ENCODE measurements at regions not wholly inside any gene's neighbourhood (a gene's known extent, or its start where the extent isn't known, plus 50 kb on each side); places are given as distances from the start of the nearest gene placed in this dataset.

DNA sequence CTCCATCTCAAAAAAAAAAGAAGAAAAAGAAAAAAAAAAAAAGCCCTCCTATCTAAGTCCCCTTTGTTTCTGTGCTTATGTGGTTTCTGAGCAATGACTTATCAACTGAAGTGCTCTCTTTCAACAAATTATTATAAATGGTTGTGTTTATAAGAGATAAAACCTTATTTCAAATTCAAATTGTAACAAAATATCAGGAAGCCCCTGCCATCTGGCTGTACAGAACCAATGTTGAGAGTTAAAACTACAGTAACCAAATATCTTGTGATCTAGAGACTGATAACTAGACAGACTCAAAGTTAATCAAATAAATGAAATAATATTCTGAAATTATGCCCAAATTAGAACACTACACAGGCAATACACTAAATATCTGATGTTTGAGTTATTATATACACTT lies 143.0 kb upstream of the CPNE8 start:
- no peak for DNase-seq (ENCODE audit: low read depth in 1 of 2, low spot score in 1 of 2)

GRCh38 chr12:39047539-39048262 lies 142.3 kb upstream of the CPNE8 start:
- no peak for DNase-seq (ENCODE audit: low read depth in 1 of 2, low spot score in 1 of 2)

GRCh38 chr12:39044754-39045153 lies 139.4 kb upstream of the CPNE8 start:
- no peak for DNase-seq (ENCODE audit: low read depth in 1 of 2, low spot score in 1 of 2)

GRCh38 chr12:39043424-39043822 lies 138.0 kb upstream of the CPNE8 start:
- no peak for DNase-seq (ENCODE audit: low read depth in 1 of 2, low spot score in 1 of 2)

GRCh38 chr12:39040275-39040674 lies 134.9 kb upstream of the CPNE8 start:
- DNase-seq (ENCODE audit: low read depth in 1 of 2, low spot score in 1 of 2) = no peak

DNA sequence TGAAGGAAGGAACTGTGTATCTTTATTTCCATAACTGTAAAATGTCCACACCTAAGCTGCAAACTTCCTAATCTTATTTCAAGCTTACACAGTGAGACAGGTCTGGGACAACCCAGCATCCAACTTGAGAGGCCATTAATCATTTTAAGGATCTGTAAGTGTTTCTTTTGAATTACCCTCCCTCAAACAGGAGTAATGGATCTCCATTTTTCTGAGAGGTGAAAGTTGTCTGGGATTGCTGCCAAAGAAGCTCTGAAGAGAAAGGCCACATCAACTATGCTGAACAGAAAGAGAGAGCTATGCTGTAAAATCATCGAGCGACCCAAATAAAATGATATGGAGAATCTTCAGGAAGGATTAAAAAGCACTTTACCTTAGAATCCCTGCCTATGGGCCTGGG lies 131.7 kb upstream of the CPNE8 start:
- DNase-seq (ENCODE audit: low read depth in 1 of 2, low spot score in 1 of 2) = no peak

- no peak for DNase-seq (ENCODE audit: low read depth in 1 of 2, low spot score in 1 of 2)
Measured at GRCh38 chr12:39036105-39036504, 130.7 kb upstream of the CPNE8 start.

GRCh38 chr12:39033782-39034181 lies 128.4 kb upstream of the CPNE8 start:
- DNase-seq (ENCODE audit: low read depth in 1 of 2, low spot score in 1 of 2) = no peak

DNA sequence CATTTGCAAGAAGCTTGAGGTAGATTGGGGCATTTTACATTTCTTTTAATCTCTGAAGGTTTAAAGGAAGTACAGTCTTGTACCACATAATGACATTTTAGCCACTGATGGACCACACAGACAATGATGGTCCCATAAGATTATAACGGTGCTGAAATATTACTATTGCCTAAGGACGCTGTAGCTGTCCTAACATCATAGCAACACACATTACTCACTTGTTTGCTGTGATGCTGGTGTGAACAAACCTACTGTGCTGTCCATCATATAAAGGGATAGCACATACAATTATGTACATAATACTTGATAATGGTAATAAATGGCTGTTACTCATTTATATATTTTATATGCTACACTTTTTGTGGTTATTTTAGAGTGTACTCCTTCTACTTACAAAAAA lies 127.1 kb upstream of the CPNE8 start:
- DNase-seq (ENCODE audit: low read depth in 1 of 2, low spot score in 1 of 2) = no peak

DNA sequence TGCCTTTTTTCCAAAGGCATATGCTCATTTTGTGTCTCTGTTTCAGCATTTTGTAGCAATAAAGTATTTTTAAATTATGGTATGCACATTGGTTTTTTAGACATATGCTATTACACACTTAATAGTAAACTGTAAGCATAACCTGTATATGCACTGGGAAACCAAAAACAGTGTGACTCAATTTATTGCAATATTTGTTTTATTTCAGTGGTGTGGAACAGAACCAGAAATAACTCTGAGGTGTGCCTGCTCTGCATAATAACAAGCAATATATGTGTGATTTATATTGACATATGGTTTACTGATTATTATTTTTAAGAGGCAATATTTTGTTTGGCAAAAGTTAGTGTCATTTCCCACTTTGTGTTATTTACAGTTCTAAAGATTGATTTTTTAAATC lies 126.6 kb upstream of the CPNE8 start:
- no peak for DNase-seq (ENCODE audit: low read depth in 1 of 2, low spot score in 1 of 2)

DNA sequence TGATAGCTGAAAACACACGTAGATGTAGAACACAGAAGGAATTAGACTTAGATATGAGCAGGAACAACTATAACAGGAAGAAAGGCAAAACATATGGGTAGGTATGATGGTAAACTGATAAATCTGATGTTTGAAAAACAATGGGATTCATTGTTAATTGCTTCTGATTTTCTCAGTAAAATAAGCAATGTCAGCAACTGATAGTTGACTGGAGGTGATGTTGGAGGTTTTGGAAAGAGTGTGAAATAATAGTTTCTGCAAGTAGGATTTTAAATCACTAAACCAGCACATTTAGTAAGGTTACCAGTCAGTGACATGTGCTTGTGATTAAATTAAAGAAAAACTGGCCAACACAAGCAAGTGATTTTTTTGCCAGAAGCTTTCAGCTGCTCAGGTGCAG lies 123.0 kb upstream of the CPNE8 start:
- no peak for DNase-seq (ENCODE audit: low read depth in 1 of 2, low spot score in 1 of 2)

DNA sequence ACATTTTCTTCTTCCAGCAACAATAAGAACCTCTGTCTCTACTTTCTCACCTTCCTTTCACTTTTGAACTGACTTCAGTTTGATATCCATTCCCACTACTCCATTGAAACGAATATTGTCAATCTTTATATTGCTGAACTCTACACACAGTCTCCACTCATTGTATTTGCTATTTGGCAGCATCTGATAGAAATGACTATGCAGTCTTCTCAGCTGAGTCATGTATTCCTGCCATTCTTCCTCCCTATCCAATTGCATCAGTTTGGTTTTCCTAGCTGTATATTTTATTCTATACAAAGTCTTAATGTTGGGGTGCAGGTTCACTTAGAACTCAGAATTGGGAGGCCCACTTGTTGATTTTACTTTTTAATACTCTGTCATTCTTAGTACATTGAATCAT lies 107.5 kb upstream of the CPNE8 start:
- no peak for DNase-seq (ENCODE audit: low read depth in 1 of 2, low spot score in 1 of 2)

- no peak for DNase-seq (ENCODE audit: low read depth in 1 of 2, low spot score in 1 of 2)
Measured at GRCh38 chr12:39011166-39011565, 105.8 kb upstream of the CPNE8 start.

- no peak for DNase-seq (ENCODE audit: low read depth in 1 of 2, low spot score in 1 of 2)
Measured at GRCh38 chr12:39010406-39010805, 105.0 kb upstream of the CPNE8 start.

DNA sequence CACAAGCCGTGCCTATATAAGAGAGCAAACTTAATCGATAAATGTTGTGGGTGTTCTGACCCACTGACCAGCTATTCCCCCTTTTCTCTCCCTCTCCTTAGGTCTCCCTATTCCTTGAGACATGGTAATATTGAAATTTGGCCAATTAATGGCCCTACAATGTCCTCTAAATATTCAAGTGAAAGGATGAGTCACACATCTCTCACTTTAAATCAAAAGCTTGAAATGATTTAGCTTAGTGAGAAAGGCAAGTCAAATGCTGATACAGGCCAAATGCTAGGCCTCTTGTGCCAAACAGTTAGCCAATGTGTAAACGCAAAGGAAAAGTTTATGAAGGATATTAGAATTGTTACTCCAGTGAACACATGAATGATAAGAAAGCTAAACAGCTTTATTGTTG lies 102.2 kb upstream of the CPNE8 start:
- DNase-seq (ENCODE audit: low read depth in 1 of 2, low spot score in 1 of 2) = no peak

DNA sequence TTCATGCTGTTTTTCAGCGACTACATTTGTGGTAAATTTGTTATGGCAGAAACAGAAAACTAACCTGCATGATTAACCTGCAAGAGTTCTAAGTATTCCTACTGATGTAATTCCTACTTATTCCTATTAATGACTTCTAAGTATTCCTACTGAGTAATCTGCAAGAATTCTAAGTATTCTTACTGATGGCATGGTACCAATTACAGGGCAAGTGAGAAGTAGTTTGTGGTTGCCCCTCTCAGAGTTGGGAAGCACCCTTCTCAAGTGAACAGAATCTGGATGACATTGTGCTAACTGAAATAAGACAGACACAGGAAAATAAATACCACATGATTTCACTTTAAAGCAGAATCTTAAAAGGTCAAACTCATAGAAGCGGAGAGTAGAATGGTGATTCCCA lies 100.9 kb upstream of the CPNE8 start:
- no peak for DNase-seq (ENCODE audit: low read depth in 1 of 2, low spot score in 1 of 2)

DNA sequence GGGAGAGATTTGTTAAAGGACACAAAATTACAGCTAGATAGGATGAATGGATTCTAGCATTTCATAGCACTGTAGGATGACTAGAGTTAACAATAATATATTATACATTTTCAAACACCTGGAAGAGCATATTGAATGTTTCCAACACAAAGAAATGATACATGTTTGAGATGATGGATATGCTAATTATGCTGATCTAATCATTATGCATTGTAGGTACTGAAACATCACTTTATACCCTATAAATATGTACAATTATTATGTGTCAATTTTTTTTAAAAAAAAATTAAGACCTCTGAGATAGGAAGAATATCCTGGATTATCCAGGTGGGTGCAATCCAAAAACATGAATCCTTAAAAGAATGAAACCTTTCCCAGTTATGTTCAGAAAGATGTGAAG lies 100.3 kb upstream of the CPNE8 start:
- DNase-seq (ENCODE audit: low read depth in 1 of 2, low spot score in 1 of 2) = no peak

DNA sequence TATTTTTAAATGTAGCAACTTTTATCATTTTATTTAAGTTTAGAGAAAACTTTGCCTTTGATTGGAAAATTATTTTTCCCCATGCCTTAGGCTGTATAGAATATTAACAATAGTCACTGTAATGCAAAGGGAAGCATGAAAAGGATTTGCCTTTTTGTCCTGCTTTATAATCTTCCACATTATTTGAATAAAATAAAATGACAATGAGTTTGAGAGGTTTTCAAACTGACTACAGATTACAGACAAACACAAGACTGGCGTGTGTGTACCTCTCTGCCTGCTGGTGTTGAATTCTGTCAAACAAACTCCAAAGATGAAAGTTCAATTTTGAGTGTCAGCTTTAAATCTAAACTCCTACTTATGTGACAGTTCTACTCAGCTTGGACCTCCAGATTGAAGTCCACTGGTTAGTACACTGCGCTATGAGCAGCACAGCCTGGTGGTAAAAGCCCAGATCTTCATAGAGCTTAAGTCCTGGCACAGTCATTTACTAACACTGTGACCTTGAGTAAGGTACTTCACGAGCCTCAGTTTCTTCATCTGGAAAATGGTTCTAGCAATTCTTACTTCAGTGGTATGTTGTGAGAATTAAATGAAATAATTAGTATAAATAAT lies 98.3 kb upstream of the CPNE8 start:
- no peak for DNase-seq (ENCODE audit: low read depth in 1 of 2, low spot score in 1 of 2)

- no peak for DNase-seq (ENCODE audit: low read depth in 1 of 2, low spot score in 1 of 2)
Measured at GRCh38 chr12:39000370-39000769, 95.0 kb upstream of the CPNE8 start.

DNA sequence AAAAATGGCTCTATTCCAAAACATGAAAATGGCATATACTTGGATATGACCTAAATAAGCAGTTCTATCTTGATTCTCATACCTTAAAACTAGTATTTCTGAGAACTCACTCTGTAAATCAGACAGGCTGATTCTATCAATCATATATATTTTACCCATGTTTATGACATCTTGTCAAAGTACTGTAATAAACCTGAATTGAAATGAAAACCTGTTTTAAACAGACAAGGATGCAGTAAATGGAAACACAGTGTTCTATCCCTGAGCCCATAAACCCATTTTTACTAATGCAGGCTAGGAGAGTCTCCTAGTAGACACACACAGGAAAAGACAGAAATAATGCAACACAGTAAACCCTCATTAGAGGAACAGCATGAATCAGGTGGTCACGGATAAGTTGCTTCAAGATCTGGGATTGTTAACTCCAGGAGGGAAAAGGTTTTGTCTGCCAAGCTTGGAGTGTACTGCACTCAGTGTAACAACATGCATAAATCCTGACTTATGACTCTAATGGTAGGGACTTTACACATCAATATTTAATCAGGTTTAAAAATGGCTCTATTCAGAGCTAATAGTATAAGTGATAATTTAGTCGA lies 93.6 kb upstream of the CPNE8 start:
- no peak for DNase-seq (ENCODE audit: low read depth in 1 of 2, low spot score in 1 of 2)

- DNase-seq (ENCODE audit: low read depth in 1 of 2, low spot score in 1 of 2) = no peak
Measured at GRCh38 chr12:38995249-38995648, 89.9 kb upstream of the CPNE8 start.

DNA sequence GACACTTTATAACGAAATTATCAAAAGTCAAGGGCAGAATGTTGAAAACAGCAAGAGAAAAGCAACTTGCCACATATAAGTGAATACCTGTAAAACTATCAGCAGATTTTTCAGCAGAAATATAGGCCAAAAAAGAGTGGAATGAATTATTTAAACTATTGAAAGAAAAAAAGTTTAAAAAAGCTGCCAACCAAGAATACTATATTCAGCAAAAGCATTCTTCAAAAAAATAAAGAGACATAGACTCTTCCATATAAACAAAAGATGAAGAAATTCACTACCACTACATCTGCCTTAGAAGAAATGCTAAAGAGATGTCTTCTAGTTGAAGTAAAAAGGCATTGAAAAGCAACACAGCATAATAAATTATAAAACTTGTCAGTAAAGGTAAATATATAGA lies 80.6 kb upstream of the CPNE8 start:
- DNase-seq (ENCODE audit: low read depth in 1 of 2, low spot score in 1 of 2) = no peak

GRCh38 chr12:38984388-38984787 lies 79.0 kb upstream of the CPNE8 start:
- no peak for DNase-seq (ENCODE audit: low read depth in 1 of 2, low spot score in 1 of 2)

Data from stimulated activated CD4-positive, alpha-beta T cell treated with anti-CD3 and anti-CD28 coated beads, Interleukin-15, amount 100 ng/mL, for 1 hour (primary cell).